SK-N-SH (cell line): ENCODE measurements at regions not wholly inside any gene's neighbourhood (a gene's known extent, or its start where the extent isn't known, plus 50 kb on each side); places are given as distances from the start of the nearest gene placed in this dataset.

Source experiments
- EP300 ChIP-seq, 2 experiments: IDR thresholded peaks; 2 replicates each; pipeline versions ENCODE4 v1.4.0 to v1.6.1; 2012; ENCODE audit warnings: borderline replicate concordance in 1 of 2, low read depth in 1 of 2, low read length in 1 of 2
- SMC3 ChIP-seq: IDR thresholded peaks from 2 replicates; pipeline ENCODE4 v1.6.1; 2012; ENCODE audit warnings: low read depth, low read length, improper control_type of control experiment
- TF ChIP-seq, protein P1 (sequence below): IDR thresholded peaks from 2 replicates; pipeline ENCODE4 v1.4.0; 2012; ENCODE audit warnings: low read depth

DNA sequence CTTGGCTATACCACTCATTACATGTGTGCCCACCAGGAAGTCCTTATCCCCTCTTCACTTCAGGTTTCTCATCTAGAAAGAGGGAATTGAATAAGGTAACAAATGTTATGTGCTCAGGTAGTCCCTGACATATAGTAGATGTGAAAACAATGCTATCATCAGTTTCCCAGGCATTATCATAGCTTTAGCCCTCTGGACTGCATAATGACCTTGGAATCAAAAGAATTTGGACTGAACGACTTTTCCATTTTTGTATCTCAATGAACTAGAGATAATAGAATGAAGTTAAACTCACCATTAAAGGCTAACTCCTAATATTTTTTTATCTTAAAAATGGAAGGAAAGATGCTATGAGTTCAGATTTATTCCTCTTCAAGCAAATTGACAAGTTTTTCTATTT lies 304.1 kb upstream of the USP24 start:
- no peak for TF ChIP-seq EP300 (IDR thresholded peaks at IDR 0.05; ENCODE audit: borderline replicate concordance in 1 of 2, low read depth in 1 of 2, low read length in 1 of 2)
- no peak for TF ChIP-seq SMC3
- TF ChIP-seq, protein P1, sequence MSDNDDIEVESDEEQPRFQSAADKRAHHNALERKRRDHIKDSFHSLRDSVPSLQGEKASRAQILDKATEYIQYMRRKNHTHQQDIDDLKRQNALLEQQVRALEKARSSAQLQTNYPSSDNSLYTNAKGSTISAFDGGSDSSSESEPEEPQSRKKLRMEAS = no peak
